ENCODE measurements at regions not wholly inside any gene's neighbourhood (a gene's known extent, or its start where the extent isn't known, plus 50 kb on each side); places are given as distances from the start of the nearest gene placed in this dataset.

DNA sequence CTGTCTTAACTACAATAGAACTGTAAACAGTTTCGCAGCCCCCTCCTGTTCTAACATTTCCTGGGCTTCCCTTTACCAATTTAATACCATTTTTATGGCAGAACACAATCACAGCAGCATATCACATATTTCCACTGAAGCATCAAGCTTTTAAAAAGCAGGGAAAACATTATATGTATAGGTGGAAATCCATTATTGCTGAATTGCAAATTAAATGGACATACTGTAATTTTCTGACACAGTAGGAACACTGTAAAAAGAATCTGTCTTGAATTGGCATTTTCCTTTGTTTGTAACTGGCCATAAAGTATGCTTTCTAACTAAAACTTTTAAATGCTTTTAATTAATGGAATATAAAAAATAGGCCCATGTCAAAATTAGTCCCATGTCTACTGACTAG lies 1385.8 kb downstream of the SI start:
- Histone ChIP-seq H3K27ac (ENCODE audit: extremely low read depth, low read depth, low read length) (no peak overlapping the region), H3K36me3 (ENCODE audit: control insufficient read depth in 2 of 2, insufficient read depth in 1 of 2, low read length in 2 of 2) (no peaks in the 10 kb centered on the region), H3K4me3 (ENCODE audit: low read depth, low read length) (no peak overlapping the region), H3K9me3 (ENCODE audit: control insufficient read depth, insufficient read depth, low read depth, low read length) (no peaks in the 10 kb centered on the region), H3K4me1 (ENCODE audit: control insufficient read depth, insufficient read depth, low read length) (no peaks in the 10 kb centered on the region)
- POLR2A ChIA-PET: no interaction called here
- TF ChIP-seq ZNF266 (tag by site-specific recombination; IDR thresholded peaks at IDR 0.05; ENCODE audit: low read depth) (no peak), ZNF747 (tag by site-specific recombination; IDR thresholded peaks at IDR 0.05) (no peak), ZNF394 (tag by site-specific recombination; IDR thresholded peaks at IDR 0.05; ENCODE audit: borderline replicate concordance) (no peak), ZFP3 (tag by site-specific recombination; IDR thresholded peaks at IDR 0.05; ENCODE audit: low read depth) (no peak), ZNF768 (tag by site-specific recombination; IDR thresholded peaks at IDR 0.05) (no peak), GFI1B (tag by site-specific recombination; IDR thresholded peaks at IDR 0.05) (no peak), GLI2 (tag by site-specific recombination; IDR thresholded peaks at IDR 0.05; ENCODE audit: borderline replicate concordance, low read depth) (no peak), ZNF624 (tag by site-specific recombination; IDR thresholded peaks at IDR 0.05) (no peak), ZNF174 (tag by site-specific recombination; IDR thresholded peaks at IDR 0.05) (no peak), ZFP69B (tag by site-specific recombination; IDR thresholded peaks at IDR 0.05) (no peak), ZBTB21 (tag by site-specific recombination; IDR thresholded peaks at IDR 0.05) (no peak)
- TF ChIP-seq, protein P1, sequence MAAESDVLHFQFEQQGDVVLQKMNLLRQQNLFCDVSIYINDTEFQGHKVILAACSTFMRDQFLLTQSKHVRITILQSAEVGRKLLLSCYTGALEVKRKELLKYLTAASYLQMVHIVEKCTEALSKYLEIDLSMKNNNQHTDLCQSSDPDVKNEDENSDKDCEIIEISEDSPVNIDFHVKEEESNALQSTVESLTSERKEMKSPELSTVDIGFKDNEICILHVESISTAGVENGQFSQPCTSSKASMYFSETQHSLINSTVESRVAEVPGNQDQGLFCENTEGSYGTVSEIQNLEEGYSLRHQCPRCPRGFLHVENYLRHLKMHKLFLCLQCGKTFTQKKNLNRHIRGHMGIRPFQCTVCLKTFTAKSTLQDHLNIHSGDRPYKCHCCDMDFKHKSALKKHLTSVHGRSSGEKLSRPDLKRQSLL (tag by site-specific recombination; IDR thresholded peaks at IDR 0.05): no peak
- TF ChIP-seq, protein P2, sequence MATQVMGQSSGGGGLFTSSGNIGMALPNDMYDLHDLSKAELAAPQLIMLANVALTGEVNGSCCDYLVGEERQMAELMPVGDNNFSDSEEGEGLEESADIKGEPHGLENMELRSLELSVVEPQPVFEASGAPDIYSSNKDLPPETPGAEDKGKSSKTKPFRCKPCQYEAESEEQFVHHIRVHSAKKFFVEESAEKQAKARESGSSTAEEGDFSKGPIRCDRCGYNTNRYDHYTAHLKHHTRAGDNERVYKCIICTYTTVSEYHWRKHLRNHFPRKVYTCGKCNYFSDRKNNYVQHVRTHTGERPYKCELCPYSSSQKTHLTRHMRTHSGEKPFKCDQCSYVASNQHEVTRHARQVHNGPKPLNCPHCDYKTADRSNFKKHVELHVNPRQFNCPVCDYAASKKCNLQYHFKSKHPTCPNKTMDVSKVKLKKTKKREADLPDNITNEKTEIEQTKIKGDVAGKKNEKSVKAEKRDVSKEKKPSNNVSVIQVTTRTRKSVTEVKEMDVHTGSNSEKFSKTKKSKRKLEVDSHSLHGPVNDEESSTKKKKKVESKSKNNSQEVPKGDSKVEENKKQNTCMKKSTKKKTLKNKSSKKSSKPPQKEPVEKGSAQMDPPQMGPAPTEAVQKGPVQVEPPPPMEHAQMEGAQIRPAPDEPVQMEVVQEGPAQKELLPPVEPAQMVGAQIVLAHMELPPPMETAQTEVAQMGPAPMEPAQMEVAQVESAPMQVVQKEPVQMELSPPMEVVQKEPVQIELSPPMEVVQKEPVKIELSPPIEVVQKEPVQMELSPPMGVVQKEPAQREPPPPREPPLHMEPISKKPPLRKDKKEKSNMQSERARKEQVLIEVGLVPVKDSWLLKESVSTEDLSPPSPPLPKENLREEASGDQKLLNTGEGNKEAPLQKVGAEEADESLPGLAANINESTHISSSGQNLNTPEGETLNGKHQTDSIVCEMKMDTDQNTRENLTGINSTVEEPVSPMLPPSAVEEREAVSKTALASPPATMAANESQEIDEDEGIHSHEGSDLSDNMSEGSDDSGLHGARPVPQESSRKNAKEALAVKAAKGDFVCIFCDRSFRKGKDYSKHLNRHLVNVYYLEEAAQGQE (tag by site-specific recombination; IDR thresholded peaks at IDR 0.05): no peak
- TF ChIP-seq, protein P3, sequence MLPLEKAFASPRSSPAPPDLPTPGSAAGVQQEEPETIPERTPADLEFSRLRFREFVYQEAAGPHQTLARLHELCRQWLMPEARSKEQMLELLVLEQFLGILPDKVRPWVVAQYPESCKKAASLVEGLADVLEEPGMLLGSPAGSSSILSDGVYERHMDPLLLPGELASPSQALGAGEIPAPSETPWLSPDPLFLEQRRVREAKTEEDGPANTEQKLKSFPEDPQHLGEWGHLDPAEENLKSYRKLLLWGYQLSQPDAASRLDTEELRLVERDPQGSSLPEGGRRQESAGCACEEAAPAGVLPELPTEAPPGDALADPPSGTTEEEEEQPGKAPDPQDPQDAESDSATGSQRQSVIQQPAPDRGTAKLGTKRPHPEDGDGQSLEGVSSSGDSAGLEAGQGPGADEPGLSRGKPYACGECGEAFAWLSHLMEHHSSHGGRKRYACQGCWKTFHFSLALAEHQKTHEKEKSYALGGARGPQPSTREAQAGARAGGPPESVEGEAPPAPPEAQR (tag by site-specific recombination; IDR thresholded peaks at IDR 0.05): no peak
- CTCF ChIA-PET: no interaction called here

DNA sequence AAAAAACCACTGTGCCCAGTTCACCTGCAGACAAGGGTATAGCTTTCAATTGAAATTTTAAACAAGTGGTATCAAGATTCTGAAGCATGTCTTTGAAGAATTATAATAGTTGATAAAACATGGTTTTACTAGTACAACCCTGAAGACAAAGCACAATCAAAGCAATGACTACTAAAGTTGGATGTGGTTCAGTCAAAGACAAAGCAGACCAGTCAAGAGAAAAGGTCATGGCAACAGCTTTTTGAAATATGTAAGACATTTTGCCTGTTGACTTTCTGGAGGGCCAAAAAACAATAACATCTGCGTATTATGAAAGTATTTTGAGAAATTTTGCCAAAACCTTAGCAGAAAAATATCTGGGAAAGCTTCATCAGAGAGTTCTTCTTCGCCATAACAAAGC lies 1393.6 kb downstream of the SI start:
- CTCF ChIA-PET: no interaction called here
- TF ChIP-seq ZNF510 (tag by site-specific recombination; IDR thresholded peaks at IDR 0.05; ENCODE audit: insufficient replicate concordance): no peak
- TF ChIP-seq, protein P4, sequence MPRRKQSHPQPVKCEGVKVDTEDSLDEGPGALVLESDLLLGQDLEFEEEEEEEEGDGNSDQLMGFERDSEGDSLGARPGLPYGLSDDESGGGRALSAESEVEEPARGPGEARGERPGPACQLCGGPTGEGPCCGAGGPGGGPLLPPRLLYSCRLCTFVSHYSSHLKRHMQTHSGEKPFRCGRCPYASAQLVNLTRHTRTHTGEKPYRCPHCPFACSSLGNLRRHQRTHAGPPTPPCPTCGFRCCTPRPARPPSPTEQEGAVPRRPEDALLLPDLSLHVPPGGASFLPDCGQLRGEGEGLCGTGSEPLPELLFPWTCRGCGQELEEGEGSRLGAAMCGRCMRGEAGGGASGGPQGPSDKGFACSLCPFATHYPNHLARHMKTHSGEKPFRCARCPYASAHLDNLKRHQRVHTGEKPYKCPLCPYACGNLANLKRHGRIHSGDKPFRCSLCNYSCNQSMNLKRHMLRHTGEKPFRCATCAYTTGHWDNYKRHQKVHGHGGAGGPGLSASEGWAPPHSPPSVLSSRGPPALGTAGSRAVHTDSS (tag by site-specific recombination; IDR thresholded peaks at IDR 0.05): no peak
- TF ChIP-seq, protein P5, sequence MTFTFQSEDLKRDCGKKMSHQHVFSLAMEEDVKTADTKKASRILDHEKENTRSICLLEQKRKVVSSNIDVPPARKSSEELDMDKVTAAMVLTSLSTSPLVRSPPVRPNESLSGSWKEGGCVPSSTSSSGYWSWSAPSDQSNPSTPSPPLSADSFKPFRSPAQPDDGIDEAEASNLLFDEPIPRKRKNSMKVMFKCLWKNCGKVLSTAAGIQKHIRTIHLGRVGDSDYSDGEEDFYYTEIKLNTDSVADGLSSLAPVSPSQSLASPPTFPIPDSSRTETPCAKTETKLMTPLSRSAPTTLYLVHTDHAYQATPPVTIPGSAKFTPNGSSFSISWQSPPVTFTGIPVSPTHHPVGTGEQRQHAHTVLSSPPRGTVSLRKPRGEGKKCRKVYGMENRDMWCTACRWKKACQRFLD (tag by site-specific recombination; IDR thresholded peaks at IDR 0.05): no peak
- Histone ChIP-seq H3K9me3 (ENCODE audit: control insufficient read depth, insufficient read depth, low read depth, low read length) (no peaks in the 10 kb centered on the region), H3K27ac (ENCODE audit: extremely low read depth, low read depth, low read length) (no peak overlapping the region), H3K4me3 (ENCODE audit: low read depth, low read length) (no peak overlapping the region), H3K4me1 (ENCODE audit: control insufficient read depth, insufficient read depth, low read length) (no peaks in the 10 kb centered on the region), H3K36me3 (ENCODE audit: control insufficient read depth in 2 of 2, insufficient read depth in 1 of 2, low read length in 2 of 2) (no peaks in the 10 kb centered on the region)
- POLR2A ChIA-PET: no interaction called here

Measured in HEK293 (cell line).